ENCODE measurements at regions not wholly inside any gene's neighbourhood (a gene's known extent, or its start where the extent isn't known, plus 50 kb on each side); places are given as distances from the start of the nearest gene placed in this dataset.
A peak's percentile ranks its signal among the peaks of the same experiment; 100 is the strongest.
"Not testable (repeated sequence)": the region's sequence is repeated elsewhere in the genome, so short reads cannot be mapped to it uniquely, and the experiment has no call there.

- DNase-seq (ENCODE audit: low read depth): no peak
- H3K4me3 ChIP-seq (ENCODE audit: low read length): no peak overlapping the region
- TF ChIP-seq, protein P1, sequence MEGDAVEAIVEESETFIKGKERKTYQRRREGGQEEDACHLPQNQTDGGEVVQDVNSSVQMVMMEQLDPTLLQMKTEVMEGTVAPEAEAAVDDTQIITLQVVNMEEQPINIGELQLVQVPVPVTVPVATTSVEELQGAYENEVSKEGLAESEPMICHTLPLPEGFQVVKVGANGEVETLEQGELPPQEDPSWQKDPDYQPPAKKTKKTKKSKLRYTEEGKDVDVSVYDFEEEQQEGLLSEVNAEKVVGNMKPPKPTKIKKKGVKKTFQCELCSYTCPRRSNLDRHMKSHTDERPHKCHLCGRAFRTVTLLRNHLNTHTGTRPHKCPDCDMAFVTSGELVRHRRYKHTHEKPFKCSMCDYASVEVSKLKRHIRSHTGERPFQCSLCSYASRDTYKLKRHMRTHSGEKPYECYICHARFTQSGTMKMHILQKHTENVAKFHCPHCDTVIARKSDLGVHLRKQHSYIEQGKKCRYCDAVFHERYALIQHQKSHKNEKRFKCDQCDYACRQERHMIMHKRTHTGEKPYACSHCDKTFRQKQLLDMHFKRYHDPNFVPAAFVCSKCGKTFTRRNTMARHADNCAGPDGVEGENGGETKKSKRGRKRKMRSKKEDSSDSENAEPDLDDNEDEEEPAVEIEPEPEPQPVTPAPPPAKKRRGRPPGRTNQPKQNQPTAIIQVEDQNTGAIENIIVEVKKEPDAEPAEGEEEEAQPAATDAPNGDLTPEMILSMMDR (conservative IDR thresholded peaks at IDR 0.05; ENCODE audit: low read length): no peak
Observed at GRCh38 chr7:84720456-84721097, 466.3 kb downstream of the SEMA3D start.

DNA sequence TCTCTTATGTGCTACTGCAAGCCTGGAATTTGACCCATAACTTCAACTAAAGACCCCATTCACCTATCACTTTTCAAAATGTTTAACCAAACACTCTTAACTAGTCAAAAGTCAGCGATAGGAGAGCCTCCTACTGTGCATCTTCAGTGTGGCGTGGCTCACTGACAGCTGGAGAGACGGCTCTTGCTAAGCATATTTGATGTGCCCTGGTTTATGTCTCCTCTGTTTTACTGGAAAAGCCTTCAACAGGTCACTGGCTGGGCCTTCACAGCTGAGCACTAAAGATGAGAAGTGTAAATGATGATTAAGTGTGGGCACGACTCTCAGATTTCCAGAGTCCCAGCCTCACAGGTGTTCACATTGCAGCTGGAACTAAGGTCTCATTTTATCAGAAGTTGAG lies 472.1 kb downstream of the SEMA3D start:
- TF ChIP-seq, protein P1 (conservative IDR thresholded peaks at IDR 0.05; ENCODE audit: low read length): no peak
- no peak for DNase-seq (ENCODE audit: low read depth)
- no peak overlapping the region for H3K4me3 ChIP-seq (ENCODE audit: low read length)

- TF ChIP-seq, protein P1 (conservative IDR thresholded peaks at IDR 0.05; ENCODE audit: low read length): no peak
- peak; percentile 15 for DNase-seq (ENCODE audit: low read depth)
- no peak overlapping the region for H3K4me3 ChIP-seq (ENCODE audit: low read length)
Observed at GRCh38 chr7:84712374-84713121, 474.3 kb downstream of the SEMA3D start.

DNA sequence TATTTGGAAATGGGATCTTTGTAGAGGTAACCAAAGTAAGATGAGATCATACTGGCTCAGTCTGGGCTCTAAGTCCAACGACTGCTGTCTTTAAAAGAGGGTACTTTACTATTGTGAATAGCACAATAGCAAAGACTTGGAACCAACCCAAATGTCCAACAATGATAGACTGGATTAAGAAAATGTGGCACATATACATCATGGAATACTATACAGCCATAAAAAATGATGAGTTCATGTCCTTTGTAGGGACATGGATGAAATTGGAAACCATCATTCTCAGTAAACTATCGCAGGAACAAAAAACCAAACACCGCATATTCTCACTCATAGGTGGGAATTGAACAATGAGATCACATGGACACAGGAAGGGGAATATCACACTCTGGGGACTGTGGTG lies 476.3 kb downstream of the SEMA3D start:
- H3K4me3 ChIP-seq (ENCODE audit: low read length); DNase-seq (ENCODE audit: low read depth): not testable (repeated sequence)

DNA sequence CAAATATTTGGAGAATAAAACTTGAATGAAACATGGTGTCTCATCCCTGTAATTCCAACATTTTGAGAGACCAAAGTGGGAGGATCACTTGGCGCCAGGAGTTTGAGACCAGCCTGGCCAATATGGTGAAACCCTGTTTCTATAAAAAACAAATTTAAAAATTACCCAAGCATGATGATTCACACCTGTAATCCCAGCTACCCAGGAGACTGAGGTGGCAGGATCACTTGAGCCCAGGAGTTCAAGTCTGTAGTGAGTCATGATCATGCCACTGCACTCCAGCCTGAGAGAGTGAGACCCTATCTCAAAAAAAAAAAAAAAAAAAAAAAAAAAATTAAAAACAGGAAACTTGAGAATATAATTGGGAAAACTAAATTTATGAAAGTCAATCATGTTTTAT lies 481.1 kb downstream of the SEMA3D start:
- H3K4me3 ChIP-seq (ENCODE audit: low read length): no peak overlapping the region
- TF ChIP-seq, protein P1 (conservative IDR thresholded peaks at IDR 0.05; ENCODE audit: low read length): no peak
- no peak for DNase-seq (ENCODE audit: low read depth)

- no peak for DNase-seq (ENCODE audit: low read depth)
- TF ChIP-seq, protein P1 (conservative IDR thresholded peaks at IDR 0.05; ENCODE audit: low read length): no peak
- no peak overlapping the region for H3K4me3 ChIP-seq (ENCODE audit: low read length)
Observed at GRCh38 chr7:84705079-84705478, 481.8 kb downstream of the SEMA3D start.

DNA sequence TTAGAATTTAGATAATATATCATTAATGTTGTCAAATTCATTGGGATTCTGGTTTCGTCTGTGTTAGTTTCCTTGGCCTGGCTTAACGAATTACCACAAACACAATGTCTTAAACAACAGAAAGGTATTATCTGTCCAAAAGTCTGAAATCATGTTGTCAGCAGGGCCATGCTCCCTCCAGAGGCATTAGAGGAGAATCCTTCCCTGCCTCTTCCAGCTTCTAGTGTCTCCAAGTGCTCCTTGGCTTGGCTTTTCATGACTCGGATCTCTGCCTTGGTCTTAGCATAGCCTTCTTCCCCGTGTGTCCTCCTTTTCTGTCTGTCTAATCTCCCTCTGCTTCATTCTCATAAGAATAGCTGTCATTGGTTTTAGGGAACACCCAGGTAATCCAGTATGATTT lies 482.5 kb downstream of the SEMA3D start:
- no peak overlapping the region for H3K4me3 ChIP-seq (ENCODE audit: low read length)
- no peak for DNase-seq (ENCODE audit: low read depth)
- TF ChIP-seq, protein P1 (conservative IDR thresholded peaks at IDR 0.05; ENCODE audit: low read length): no peak; the same call in 1 of the 2 replicates

Data from AG10803 (cell line).